Panc1 (cell line): ENCODE measurements at regions not wholly inside any gene's neighbourhood (a gene's known extent, or its start where the extent isn't known, plus 50 kb on each side); places are given as distances from the start of the nearest gene placed in this dataset.
"Not testable (repeated sequence)": the region's sequence is repeated elsewhere in the genome, so short reads cannot be mapped to it uniquely, and the experiment has no call there.

Experiments
- POLR2AphosphoS5 ChIP-seq: IDR thresholded peaks from 2 replicates; pipeline ENCODE4 v1.6.1; 2012; ENCODE audit warnings: mild to moderate bottlenecking, low read depth, low read length, moderate library complexity
- SIN3A ChIP-seq: IDR thresholded peaks from 2 replicates; pipeline ENCODE4 v1.6.1; 2012; ENCODE audit warnings: low read depth, mild to moderate bottlenecking, low read length, moderate library complexity, borderline replicate concordance; ENCODE audit not compliant: insufficient read depth
- TCF7L2 ChIP-seq: IDR thresholded peaks from 2 replicates; pipeline ENCODE4 v1.6.1; 2011; ENCODE audit warnings: mild to moderate bottlenecking, low read depth, low read length, inconsistent platforms
- TF ChIP-seq, protein P1 (sequence below): fragments of 450-650 bp; IDR thresholded peaks from 2 replicates; pipeline ENCODE4 v1.5.1; 2017; ENCODE audit warnings: mild to moderate bottlenecking

GRCh38 chr15:101970605-101971004 lies 158.6 kb downstream of the OR4F15 start:
- TF ChIP-seq POLR2AphosphoS5, SIN3A, TCF7L2: not testable (repeated sequence)
- TF ChIP-seq, protein P1, sequence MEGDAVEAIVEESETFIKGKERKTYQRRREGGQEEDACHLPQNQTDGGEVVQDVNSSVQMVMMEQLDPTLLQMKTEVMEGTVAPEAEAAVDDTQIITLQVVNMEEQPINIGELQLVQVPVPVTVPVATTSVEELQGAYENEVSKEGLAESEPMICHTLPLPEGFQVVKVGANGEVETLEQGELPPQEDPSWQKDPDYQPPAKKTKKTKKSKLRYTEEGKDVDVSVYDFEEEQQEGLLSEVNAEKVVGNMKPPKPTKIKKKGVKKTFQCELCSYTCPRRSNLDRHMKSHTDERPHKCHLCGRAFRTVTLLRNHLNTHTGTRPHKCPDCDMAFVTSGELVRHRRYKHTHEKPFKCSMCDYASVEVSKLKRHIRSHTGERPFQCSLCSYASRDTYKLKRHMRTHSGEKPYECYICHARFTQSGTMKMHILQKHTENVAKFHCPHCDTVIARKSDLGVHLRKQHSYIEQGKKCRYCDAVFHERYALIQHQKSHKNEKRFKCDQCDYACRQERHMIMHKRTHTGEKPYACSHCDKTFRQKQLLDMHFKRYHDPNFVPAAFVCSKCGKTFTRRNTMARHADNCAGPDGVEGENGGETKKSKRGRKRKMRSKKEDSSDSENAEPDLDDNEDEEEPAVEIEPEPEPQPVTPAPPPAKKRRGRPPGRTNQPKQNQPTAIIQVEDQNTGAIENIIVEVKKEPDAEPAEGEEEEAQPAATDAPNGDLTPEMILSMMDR, result not testable (repeated sequence)
